Stimulated activated memory B cell treated with anti-CD40 and anti-IgM and Interleukin-4, amounts not matched to agents 10 μg/mL and 1 μg/mL and 100 μg/mL, for 72 hours (primary cell): ENCODE measurements at regions not wholly inside any gene's neighbourhood (a gene's known extent, or its start where the extent isn't known, plus 50 kb on each side); places are given as distances from the start of the nearest gene placed in this dataset.

ENCODE experiments used
- ATAC-seq: fragments of 150-1000 bp; cut with Tn5 transposase; 2 replicates; pipeline ENCODE4 v1.10.0; 2021
- H3K27ac Mint-ChIP-seq: one replicate; pipeline ENCODE4 v1.8.0; 2022; ENCODE audit warnings: mild to moderate bottlenecking, mixed read lengths
- H3K27me3 Mint-ChIP-seq: one replicate; pipeline ENCODE4 v1.8.0; 2022; ENCODE audit warnings: mixed read lengths
- H3K36me3 Mint-ChIP-seq: one replicate; pipeline ENCODE4 v1.8.0; 2022; ENCODE audit warnings: mixed read lengths
- H3K4me1 Mint-ChIP-seq: one replicate; pipeline ENCODE4 v1.8.0; 2022; ENCODE audit warnings: mixed read lengths
- H3K4me3 Mint-ChIP-seq: one replicate; pipeline ENCODE4 v1.8.0; 2022; ENCODE audit warnings: mild to moderate bottlenecking, moderate library complexity, mixed read lengths
- H3K9me3 Mint-ChIP-seq: one replicate; pipeline ENCODE4 v1.8.0; 2022; ENCODE audit warnings: mixed read lengths

- Mint-ChIP-seq H3K27ac (no peak overlapping the region), H3K9me3 (no peaks in the 10 kb centered on the region), H3K36me3 (no peaks in the 10 kb centered on the region), H3K4me1 (no peaks in the 10 kb centered on the region), H3K27me3 (no peaks in the 10 kb centered on the region), H3K4me3 (no peak overlapping the region)
- no peak for ATAC-seq
Observed at GRCh38 chr9:108108280-108108851, 618.8 kb upstream of the KLF4 start.

GRCh38 chr9:108105885-108106284, 616.3 kb upstream of the KLF4 start:
- H3K36me3 Mint-ChIP-seq = no peaks in the 10 kb centered on the region
- ATAC-seq = no peak
- no peaks in the 10 kb centered on the region for H3K4me1 Mint-ChIP-seq
- H3K27ac Mint-ChIP-seq = no peak overlapping the region
- H3K27me3 Mint-ChIP-seq = peaks cover 1% of the 10 kb centered on the region
- H3K4me3 Mint-ChIP-seq = no peak overlapping the region
- H3K9me3 Mint-ChIP-seq = no peaks in the 10 kb centered on the region

DNA sequence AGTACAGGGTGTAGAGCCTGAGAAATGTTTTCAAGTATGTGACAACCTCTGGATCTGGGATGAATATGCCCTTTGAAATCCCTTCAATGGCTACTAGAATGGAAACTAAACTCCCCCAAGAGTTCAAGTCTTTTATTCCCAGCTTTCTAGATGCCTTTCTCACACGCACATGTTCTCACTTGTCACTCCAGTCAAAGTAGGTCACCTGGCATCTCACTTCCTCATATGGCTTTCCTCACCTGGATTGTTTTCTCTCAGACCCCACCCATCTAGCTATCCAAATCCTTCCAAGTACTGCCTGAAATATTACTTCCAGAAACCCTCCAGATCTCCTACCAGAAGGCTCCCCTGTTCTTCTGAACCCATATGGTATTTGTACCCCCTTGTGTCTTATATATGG, 615.4 kb upstream of the KLF4 start:
- Mint-ChIP-seq H3K27me3 (peaks cover 8% of the 10 kb centered on the region), H3K27ac (no peak overlapping the region), H3K4me1 (no peaks in the 10 kb centered on the region), H3K9me3 (no peaks in the 10 kb centered on the region), H3K36me3 (no peaks in the 10 kb centered on the region), H3K4me3 (no peak overlapping the region)
- no peak for ATAC-seq

DNA sequence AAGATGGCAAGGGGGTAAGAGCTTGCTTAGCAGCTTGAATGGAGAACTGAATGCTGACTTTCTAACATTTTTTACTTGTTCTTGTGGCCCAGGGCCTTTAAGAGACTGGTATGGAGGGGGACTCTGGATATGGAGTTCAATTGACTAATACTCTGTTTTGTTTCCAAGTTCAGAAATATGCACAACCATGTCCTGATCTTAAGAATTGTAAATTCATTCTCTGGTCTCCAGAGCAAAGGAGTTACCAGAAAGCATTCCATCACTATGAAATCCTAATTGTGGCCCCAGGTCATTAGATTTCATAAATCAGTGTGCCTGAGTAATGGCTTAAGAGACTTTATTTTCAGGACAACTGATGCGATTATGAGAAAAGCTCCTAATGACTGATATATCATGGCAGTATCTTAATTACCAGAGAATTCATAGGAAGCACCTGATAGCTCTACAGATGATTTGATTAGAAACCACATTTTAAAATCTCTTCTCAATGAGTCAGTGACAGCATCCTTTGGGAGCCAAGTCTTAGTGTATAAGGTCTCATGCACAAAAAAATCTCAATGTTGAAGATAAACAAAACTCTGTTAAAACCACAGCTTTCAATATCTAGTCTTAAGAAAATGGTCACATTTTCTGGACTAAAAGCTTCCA, 613.6 kb upstream of the KLF4 start:
- H3K36me3 Mint-ChIP-seq = no peaks in the 10 kb centered on the region
- ATAC-seq = no peak

DNA sequence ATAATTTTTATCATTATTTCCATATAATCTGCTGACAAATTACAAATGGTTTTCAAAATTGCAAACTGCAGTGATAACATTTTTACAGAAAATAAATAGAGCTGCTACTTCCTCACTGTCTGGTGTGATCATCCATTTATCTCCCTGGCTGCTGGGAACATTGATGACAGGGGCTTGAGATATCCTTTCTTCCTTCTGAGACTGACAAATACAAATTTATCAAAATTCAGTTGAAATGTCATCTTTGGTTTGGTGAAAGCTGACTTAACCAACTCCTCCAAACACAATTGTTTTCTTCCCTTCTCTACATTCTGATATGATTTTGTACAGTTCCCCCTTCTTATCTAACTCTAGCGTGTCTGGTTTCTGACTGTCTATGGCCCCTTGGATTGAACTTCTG, 611.8 kb upstream of the KLF4 start:
- no peaks in the 10 kb centered on the region for H3K9me3 Mint-ChIP-seq
- no peak for ATAC-seq
- H3K27ac Mint-ChIP-seq = no peak overlapping the region
- no peak overlapping the region for H3K4me3 Mint-ChIP-seq
- H3K27me3 Mint-ChIP-seq = peaks cover 8% of the 10 kb centered on the region
- H3K4me1 Mint-ChIP-seq = no peaks in the 10 kb centered on the region
- no peaks in the 10 kb centered on the region for H3K36me3 Mint-ChIP-seq

More for the DNA sequence above, 613.6 kb upstream of the KLF4 start:
- H3K4me1 Mint-ChIP-seq = no peaks in the 10 kb centered on the region
- no peaks in the 10 kb centered on the region for H3K9me3 Mint-ChIP-seq
- no peak overlapping the region for H3K27ac Mint-ChIP-seq
- peaks cover 8% of the 10 kb centered on the region for H3K27me3 Mint-ChIP-seq
- H3K4me3 Mint-ChIP-seq = no peak overlapping the region

- Mint-ChIP-seq H3K27me3 (peaks cover 8% of the 10 kb centered on the region), H3K4me1 (no peaks in the 10 kb centered on the region), H3K36me3 (no peaks in the 10 kb centered on the region), H3K4me3 (no peak overlapping the region), H3K9me3 (no peaks in the 10 kb centered on the region), H3K27ac (no peak overlapping the region)
- no peak for ATAC-seq
Observed at GRCh38 chr9:108100571-108100970, 611.0 kb upstream of the KLF4 start.

- no peak overlapping the region for H3K4me3 Mint-ChIP-seq
- no peak overlapping the region for H3K27ac Mint-ChIP-seq
- H3K9me3 Mint-ChIP-seq = no peaks in the 10 kb centered on the region
- H3K36me3 Mint-ChIP-seq = no peaks in the 10 kb centered on the region
- ATAC-seq = no peak
- H3K4me1 Mint-ChIP-seq = no peaks in the 10 kb centered on the region
- peaks cover 9% of the 10 kb centered on the region for H3K27me3 Mint-ChIP-seq
Observed at GRCh38 chr9:108099854-108100253, 610.3 kb upstream of the KLF4 start.

- no peak overlapping the region for H3K27ac Mint-ChIP-seq
- no peak overlapping the region for H3K4me3 Mint-ChIP-seq
- ATAC-seq = no peak
Observed at GRCh38 chr9:108095496-108095895, 605.9 kb upstream of the KLF4 start.

DNA sequence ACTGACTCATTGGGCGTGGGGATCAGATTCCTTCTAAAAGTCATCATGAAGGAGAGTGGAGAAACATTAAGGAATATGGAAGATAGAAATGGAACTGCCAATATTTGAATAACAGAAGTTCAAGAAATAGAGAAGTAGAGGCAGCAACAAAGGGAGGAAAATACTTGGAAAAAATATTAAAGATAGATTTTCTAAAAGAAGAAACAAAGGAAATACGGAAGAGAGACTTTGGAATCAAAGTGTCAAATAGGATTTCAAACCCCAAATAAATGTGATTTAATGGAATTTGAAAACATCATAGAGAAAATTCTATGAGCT, 605.1 kb upstream of the KLF4 start:
- H3K4me3 Mint-ChIP-seq = no peak overlapping the region
- H3K27ac Mint-ChIP-seq = no peak overlapping the region
- no peaks in the 10 kb centered on the region for H3K36me3 Mint-ChIP-seq

More at GRCh38 chr9:108095496-108095895, 605.9 kb upstream of the KLF4 start:
- Mint-ChIP-seq H3K4me1 (no peaks in the 10 kb centered on the region), H3K27me3 (peaks cover 11% of the 10 kb centered on the region), H3K9me3 (no peaks in the 10 kb centered on the region), H3K36me3 (no peaks in the 10 kb centered on the region)

DNA sequence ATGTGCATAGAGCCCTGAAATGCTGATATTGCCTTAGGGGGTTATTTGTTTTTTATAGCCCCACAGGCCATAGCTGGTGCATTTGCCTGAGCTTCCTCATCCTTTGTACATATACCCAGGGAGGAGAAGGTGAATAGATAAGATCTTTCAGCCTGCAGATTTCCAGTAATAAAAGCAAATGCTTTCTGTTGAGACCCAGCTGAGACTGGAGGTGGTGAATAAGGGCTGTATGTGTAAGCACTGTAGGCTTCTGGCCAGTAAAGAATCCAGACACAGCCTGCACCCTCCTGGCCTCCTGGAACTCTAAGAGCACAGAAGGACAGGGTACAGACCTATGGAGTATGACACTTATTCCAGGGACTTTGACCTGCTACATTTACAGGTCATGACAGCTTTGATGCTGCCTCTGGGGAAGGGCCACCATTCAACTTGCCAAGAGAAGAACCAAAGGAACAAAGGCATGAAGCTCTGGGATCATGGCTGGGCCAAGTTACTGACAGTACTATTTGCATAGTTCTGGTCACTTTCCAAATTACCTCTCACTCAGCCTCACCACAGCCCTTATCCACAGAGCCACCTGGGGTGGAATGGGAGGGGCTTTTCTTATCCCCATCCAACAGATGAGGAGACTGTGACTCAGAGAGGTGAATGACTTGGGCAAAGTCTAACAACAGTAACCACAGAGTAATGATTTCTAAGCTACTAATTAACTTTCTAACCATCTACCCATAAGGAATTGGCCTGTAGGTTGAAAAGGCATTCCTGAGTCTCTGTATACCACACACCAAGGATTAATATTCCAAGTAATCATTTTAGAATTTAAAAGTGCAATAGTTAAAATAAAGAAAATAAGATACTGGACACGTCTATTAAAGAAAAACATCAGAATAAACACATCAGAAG, 604.5 kb upstream of the KLF4 start:
- H3K36me3 Mint-ChIP-seq = no peaks in the 10 kb centered on the region

More for the DNA sequence above, 605.1 kb upstream of the KLF4 start:
- Mint-ChIP-seq H3K4me1 (no peaks in the 10 kb centered on the region), H3K9me3 (no peaks in the 10 kb centered on the region), H3K27me3 (peaks cover 8% of the 10 kb centered on the region)
- no peak for ATAC-seq

DNA sequence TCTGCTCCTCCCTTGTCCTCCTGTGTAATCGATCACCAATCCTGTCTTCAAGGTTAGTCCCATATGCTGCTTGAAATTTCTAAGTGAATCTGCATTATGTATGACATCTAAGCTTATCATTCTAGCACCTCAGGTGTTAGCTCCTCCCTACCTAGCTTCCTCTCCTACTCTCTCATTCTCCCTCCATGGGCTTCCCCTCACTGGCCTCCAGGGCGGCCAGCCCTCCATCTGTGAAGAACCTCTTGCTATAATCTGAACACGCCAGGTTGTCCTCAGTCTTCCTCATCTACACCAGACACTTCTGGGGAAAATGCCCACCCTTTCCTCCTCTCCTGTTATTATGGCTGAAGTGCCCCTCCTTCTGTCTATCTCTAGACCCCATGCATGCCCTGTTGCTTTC, 599.3 kb upstream of the KLF4 start:
- H3K36me3 Mint-ChIP-seq = no peaks in the 10 kb centered on the region
- no peaks in the 10 kb centered on the region for H3K4me1 Mint-ChIP-seq
- H3K27ac Mint-ChIP-seq = no peak overlapping the region
- no peaks in the 10 kb centered on the region for H3K9me3 Mint-ChIP-seq
- no peak overlapping the region for H3K4me3 Mint-ChIP-seq
- no peaks in the 10 kb centered on the region for H3K27me3 Mint-ChIP-seq
- ATAC-seq = no peak

More for the DNA sequence above, 604.5 kb upstream of the KLF4 start:
- peaks cover 8% of the 10 kb centered on the region for H3K27me3 Mint-ChIP-seq
- H3K4me3 Mint-ChIP-seq = no peak overlapping the region
- no peak overlapping the region for H3K27ac Mint-ChIP-seq
- H3K4me1 Mint-ChIP-seq = no peaks in the 10 kb centered on the region
- no peaks in the 10 kb centered on the region for H3K9me3 Mint-ChIP-seq
- ATAC-seq = no peak

DNA sequence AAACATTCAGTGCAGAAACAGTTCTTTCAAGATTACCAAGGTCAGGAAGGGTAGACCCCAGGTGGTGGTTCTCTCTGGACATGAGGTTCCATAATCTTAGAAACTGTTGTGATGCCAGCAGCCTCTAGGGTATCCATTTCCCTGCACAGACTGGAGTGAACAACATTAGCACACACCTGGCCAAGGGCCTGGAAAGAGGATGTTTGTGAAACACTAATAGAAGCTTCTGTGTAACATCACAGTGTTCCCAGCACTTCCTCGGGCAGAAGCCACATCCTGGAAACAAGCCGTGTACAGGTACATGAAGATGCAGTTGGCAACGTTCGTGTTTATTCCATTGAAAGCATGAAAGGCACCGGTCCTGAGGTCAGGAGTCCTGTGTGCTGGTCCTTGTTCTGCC, 598.2 kb upstream of the KLF4 start:
- no peak for ATAC-seq
- H3K27me3 Mint-ChIP-seq = no peaks in the 10 kb centered on the region
- H3K36me3 Mint-ChIP-seq = no peaks in the 10 kb centered on the region

DNA sequence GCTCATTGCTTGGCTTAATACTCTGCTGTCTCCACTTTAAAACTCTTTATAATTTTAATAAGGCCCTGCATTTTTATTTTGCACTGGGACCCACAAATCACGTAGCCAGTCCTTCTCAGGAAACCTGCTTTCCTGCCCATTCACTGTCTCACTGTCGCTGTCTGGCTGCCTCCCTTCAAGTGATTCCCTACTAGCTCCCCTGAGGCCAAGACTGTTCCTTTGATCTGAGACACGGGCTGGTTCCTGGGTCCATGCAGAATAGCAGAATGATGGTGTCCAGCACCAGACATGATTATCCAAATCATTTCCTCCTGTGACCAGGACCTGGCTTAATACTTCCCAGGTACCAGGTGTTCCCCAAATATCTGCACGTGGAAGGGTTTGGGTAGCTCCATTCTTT, 597.1 kb upstream of the KLF4 start:
- Mint-ChIP-seq H3K27ac (no peak overlapping the region), H3K36me3 (no peaks in the 10 kb centered on the region), H3K4me3 (no peak overlapping the region), H3K27me3 (no peaks in the 10 kb centered on the region), H3K4me1 (no peaks in the 10 kb centered on the region), H3K9me3 (no peaks in the 10 kb centered on the region)
- ATAC-seq = no peak

More for the DNA sequence above, 598.2 kb upstream of the KLF4 start:
- Mint-ChIP-seq H3K9me3 (no peaks in the 10 kb centered on the region), H3K27ac (no peak overlapping the region), H3K4me3 (no peak overlapping the region), H3K4me1 (no peaks in the 10 kb centered on the region)

DNA sequence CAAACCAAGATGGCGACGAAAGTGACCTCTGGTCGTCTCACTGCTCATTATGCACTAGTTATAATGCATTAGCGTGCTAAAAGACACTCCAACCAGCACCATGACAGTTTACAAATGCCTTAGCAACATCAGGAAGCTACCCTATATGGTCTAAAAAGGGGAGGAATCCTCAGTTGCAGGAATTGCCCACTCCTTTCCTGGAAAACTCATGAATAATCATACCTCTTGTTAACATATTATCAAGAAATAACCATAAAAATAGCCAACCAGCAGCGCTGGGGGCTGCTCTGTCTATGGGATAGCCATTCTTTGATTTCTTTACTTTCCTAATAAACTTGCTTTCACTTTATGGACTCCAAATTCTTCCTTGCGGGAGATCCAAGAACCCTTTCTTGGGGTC, 595.7 kb upstream of the KLF4 start:
- Mint-ChIP-seq H3K27me3 (no peaks in the 10 kb centered on the region), H3K4me1 (no peaks in the 10 kb centered on the region), H3K4me3 (no peak overlapping the region), H3K9me3 (no peaks in the 10 kb centered on the region), H3K36me3 (no peaks in the 10 kb centered on the region), H3K27ac (no peak overlapping the region)
- ATAC-seq = no peak

DNA sequence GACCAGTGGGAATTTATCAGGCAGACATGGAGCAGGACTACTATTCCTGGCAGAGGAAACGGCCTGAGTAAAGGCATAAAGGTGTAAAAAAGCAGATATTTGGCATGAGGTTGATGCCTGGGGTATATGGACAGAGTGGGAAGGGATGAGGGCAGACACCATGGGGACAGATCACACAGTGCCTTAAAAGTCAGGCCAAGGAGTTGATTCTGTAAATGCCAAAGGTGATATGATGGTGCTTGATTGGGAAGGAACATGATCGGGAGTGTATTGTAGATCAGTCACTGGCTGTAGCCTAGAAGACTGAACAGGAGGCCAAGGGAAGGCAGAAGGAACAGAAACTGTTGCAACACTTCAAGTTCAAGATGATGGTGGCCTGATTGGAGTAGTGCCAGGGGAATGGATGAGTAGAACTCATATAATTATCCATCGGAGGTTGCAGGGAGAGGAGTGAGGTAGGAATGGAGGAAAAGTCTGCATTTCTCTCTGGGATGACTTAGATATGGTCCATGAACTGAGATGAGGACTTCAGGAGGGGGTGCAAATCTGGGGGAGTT, 594.3 kb upstream of the KLF4 start:
- no peak overlapping the region for H3K27ac Mint-ChIP-seq

More for the DNA sequence above, 594.3 kb upstream of the KLF4 start:
- Mint-ChIP-seq H3K4me1 (no peaks in the 10 kb centered on the region), H3K9me3 (no peaks in the 10 kb centered on the region), H3K36me3 (no peaks in the 10 kb centered on the region), H3K4me3 (no peak overlapping the region), H3K27me3 (no peaks in the 10 kb centered on the region)
- ATAC-seq = no peak
